Ovary (tissue), 7 donors: ENCODE measurements at regions not wholly inside any gene's neighbourhood (a gene's known extent, or its start where the extent isn't known, plus 50 kb on each side); places are given as distances from the start of the nearest gene placed in this dataset.

Experiments used
- DNase-seq, 5 donors: peaks; one replicate each; pipeline ENCODE4 v3.0.0-alpha.2; 2019 to 2020
- H3K27ac ChIP-seq, 2 donors: fragments of 200-600 bp; one replicate each; pipeline versions ENCODE4 v1.5.1 to v1.8.0; 2019 to 2022
- H3K27me3 ChIP-seq: fragments of 200-600 bp; one replicate; pipeline ENCODE4 v1.8.0; 2022
- H3K36me3 ChIP-seq: fragments of 200-600 bp; sonication (generic); one replicate; pipeline ENCODE4 v1.5.1; 2019
- H3K4me1 ChIP-seq: one replicate; pipeline ENCODE4 v1.8.1; 2013; ENCODE audit warnings: mild to moderate bottlenecking, moderate library complexity; ENCODE audit not compliant: insufficient read depth
- H3K4me3 ChIP-seq: fragments of 200-600 bp; sonication (generic); one replicate; pipeline ENCODE4 v1.5.1; 2017
- H3K9me3 ChIP-seq, 2 donors: fragments of 200-600 bp in 1 of 2; sonication (generic) in 1 of 2; one replicate each; pipeline versions ENCODE4 v1.5.1 to v1.8.1; 2013 to 2019; ENCODE audit warnings: mild to moderate bottlenecking in 1 of 2, moderate library complexity in 1 of 2
- EP300 ChIP-seq: sonication (generic); formaldehyde crosslinking; IDR thresholded peaks from one replicate; pipeline ENCODE4 v1.6.1; 2017; ENCODE audit warnings: antibody characterized with exemption
- POLR2A ChIP-seq: fragments of 450-650 bp; IDR thresholded peaks from one replicate; pipeline ENCODE4 v1.6.1; 2017; ENCODE audit warnings: antibody characterized with exemption, mild to moderate bottlenecking, moderate library complexity
- WGBS, 3 donors: extraction: QIAGEN DNeasy Blood & Tissue Kit in 1 of 3; methylation state at CpG; one replicate each; pipeline versions ENCODE4 v1.1.5 to v1.1.7; 2013 to 2017; 5-methylcytosine and 5-hydroxymethylcytosine counted together
- intact Hi-C, 4 donors: fragments of 100-400 bp; cut with DNase I; formaldehyde crosslinking; loops; one replicate each; pipeline versions ENCODE4 v1.11.0 to v1.15.1; 2022 to 2023
- TF ChIP-seq, protein P1 (sequence below), 3 donors: fragments of 450-650 bp in 2 of 3; fragments of 200-600 bp in 1 of 3; IDR thresholded peaks; one replicate each; pipeline versions ENCODE4 v1.5.1 to v1.8.0; 2016 to 2022; ENCODE audit warnings: antibody characterized with exemption in 3 of 3, mild to moderate bottlenecking in 1 of 3
- donor health status: DM: no; HTN: no; CAD: no; lungs with moderate emphysema.
- donor health status: DM: no; HTN: no; CAD: no.
- donor health status: Bipolar disorder and iron deficiency.
- donor health status: DM: no; HTN: no; CAD: no.
- donor health status: DM: yes; HTN: yes; CAD: no.

DNA sequence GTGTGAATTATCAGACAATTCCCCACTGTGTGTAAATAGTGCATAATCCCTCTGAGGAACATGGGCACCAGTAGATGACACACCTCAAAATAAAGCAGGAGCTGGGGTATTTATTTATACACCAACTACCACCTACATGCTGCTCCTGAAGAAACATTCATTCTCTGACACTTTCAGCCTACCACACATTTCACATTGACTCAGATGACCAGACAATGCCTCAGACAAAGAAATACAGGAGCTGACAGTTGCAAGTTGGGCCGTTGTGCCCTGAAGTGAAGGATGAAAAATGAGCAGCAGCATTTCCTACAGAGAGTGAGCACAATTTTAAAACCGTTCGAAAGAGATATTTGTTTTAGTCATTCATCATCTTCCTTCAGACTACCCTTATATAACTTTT, 63.2 kb downstream of the RGS2 start:
- TF ChIP-seq POLR2A (no peak), EP300 (no peak)
- TF ChIP-seq, protein P1, sequence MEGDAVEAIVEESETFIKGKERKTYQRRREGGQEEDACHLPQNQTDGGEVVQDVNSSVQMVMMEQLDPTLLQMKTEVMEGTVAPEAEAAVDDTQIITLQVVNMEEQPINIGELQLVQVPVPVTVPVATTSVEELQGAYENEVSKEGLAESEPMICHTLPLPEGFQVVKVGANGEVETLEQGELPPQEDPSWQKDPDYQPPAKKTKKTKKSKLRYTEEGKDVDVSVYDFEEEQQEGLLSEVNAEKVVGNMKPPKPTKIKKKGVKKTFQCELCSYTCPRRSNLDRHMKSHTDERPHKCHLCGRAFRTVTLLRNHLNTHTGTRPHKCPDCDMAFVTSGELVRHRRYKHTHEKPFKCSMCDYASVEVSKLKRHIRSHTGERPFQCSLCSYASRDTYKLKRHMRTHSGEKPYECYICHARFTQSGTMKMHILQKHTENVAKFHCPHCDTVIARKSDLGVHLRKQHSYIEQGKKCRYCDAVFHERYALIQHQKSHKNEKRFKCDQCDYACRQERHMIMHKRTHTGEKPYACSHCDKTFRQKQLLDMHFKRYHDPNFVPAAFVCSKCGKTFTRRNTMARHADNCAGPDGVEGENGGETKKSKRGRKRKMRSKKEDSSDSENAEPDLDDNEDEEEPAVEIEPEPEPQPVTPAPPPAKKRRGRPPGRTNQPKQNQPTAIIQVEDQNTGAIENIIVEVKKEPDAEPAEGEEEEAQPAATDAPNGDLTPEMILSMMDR (IDR thresholded peaks at IDR 0.05): no peak
- intact Hi-C loops: no loop called here

GRCh38 chr1:192873836-192874235, 65.0 kb downstream of the RGS2 start:
- intact Hi-C loops: no loop called here
- no peak for DNase-seq
- no peaks in the 10 kb centered on the region for H3K9me3 ChIP-seq
- H3K4me1 ChIP-seq: peaks cover 6% of the 10 kb centered on the region
- no peaks in the 10 kb centered on the region for H3K36me3 ChIP-seq
- no peaks in the 10 kb centered on the region for H3K27me3 ChIP-seq
- TF ChIP-seq, protein P1 (IDR thresholded peaks at IDR 0.05): no peak
- TF ChIP-seq POLR2A: no peak
- H3K27ac ChIP-seq: no peak overlapping the region
- no peak overlapping the region for H3K4me3 ChIP-seq

More for the DNA sequence above, 63.2 kb downstream of the RGS2 start:
- 83 to 87% (median 84%) methylated on average over 3 of the region's 3 CpGs for WGBS, 3 donors
- Histone ChIP-seq H3K27me3 (no peaks in the 10 kb centered on the region), H3K4me1 (peaks cover 2% of the 10 kb centered on the region), H3K9me3 (no peaks in the 10 kb centered on the region), H3K4me3 (no peak overlapping the region), H3K27ac (no peak overlapping the region), H3K36me3 (no peaks in the 10 kb centered on the region)
- DNase-seq: no peak

DNA sequence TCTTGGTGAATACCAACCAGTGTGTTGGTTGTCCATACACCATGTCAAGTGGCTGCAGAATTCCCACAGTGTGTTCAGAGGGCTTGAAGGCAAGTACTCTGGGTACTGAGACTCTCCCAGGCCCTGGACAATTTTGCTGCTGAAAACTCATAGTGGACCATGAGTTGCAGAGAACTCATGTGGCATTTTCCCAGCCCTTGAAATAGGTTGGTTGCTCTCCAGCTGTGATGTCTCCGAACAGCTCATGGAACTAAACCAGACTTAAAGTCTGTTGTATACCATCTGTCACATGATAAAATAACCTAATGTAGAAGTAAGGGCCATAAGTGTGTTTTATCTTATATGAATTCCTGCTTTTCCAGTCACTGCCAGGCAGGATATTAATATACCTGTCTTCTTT, 67.8 kb downstream of the RGS2 start:
- no peaks in the 10 kb centered on the region for H3K27me3 ChIP-seq
- intact Hi-C loops: no loop called here
- no peaks in the 10 kb centered on the region for H3K9me3 ChIP-seq
- no peak overlapping the region for H3K4me3 ChIP-seq
- no peak for TF ChIP-seq POLR2A
- TF ChIP-seq, protein P1 (IDR thresholded peaks at IDR 0.05): no peak
- TF ChIP-seq EP300: no peak
- DNase-seq: no peak
- H3K27ac ChIP-seq: no peak overlapping the region
- 53 to 77% (median 68%) methylated on average over 1 of the region's 1 CpG for WGBS, 3 donors
- H3K36me3 ChIP-seq: no peaks in the 10 kb centered on the region
- H3K4me1 ChIP-seq: peaks cover 6% of the 10 kb centered on the region

DNA sequence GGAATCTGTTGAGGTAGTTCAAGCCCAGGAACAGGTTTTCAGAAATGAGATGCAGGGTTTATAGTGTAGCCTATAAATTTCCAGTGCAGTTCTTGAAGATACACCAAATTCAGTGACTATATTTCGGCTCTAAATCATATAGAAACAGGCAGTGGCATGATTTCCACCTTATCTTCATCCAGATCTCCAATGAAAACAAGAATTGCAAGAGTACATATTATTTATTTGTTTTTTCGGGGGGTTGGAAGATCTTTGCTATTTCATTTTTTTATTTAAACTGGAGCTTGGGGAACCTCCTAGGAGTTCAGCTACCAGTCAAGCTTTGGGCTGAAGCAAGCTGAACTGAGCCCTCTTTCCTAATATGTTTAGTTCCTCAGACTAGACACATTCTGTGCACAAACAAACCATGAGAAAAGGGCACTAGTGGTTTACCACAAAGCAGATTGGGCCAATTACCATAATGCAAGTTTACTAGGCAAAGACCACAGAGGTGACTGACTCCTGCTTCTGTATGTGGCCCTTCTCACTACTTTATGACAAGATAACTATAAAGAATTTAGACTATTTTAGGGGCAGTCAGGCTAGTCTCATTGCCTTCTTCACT, 68.5 kb downstream of the RGS2 start:
- H3K27ac ChIP-seq: no peak overlapping the region

More for the DNA sequence above, 68.5 kb downstream of the RGS2 start:
- no peaks in the 10 kb centered on the region for H3K9me3 ChIP-seq
- TF ChIP-seq, protein P1 (IDR thresholded peaks at IDR 0.05): no peak
- no peaks in the 10 kb centered on the region for H3K27me3 ChIP-seq
- no peaks in the 10 kb centered on the region for H3K36me3 ChIP-seq
- DNase-seq: no peak
- H3K4me1 ChIP-seq: peaks cover 6% of the 10 kb centered on the region
- intact Hi-C loops: no loop called here
- no peak overlapping the region for H3K4me3 ChIP-seq
- WGBS, 3 donors: 87 to 93% (median 90%) methylated on average over 2 of the region's 2 CpGs
